ENCODE measurements at regions not wholly inside any gene's neighbourhood (a gene's known extent, or its start where the extent isn't known, plus 50 kb on each side); places are given as distances from the start of the nearest gene placed in this dataset.
A peak's percentile ranks its signal among the peaks of the same experiment; 100 is the strongest.
"Not testable (repeated sequence)": the region's sequence is repeated elsewhere in the genome, so short reads cannot be mapped to it uniquely, and the experiment has no call there.

DNA sequence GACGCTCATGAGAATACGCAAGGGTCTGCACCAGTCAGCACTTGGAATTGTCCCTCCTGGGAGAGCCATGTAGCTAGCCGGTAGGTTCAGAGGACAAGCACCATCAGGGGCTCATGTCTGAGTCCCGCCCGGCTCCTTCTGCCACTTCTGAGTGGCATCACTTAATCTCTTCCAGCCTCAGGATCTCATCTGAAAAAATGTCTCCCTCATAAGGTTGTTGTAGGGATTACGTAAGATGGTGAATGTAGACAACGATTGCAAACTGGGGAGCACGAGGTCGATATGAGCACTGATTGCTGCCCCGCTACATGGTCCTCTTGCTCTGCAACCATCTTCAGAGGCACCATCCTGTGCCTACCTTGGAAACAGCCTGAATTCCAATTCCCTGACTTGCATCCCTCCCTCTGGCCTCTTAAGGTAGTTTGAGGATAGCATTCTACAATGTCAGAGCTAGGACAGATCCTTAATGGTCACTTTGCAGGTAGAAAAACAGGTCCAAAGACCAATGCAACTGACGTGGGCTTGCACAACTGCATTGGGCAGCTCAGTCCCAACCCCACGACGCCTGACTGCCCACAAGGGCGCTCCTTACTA, 115.8 kb upstream of the TMEM45B start:
- DNase-seq (ENCODE audit: low spot score), result no peak

GRCh38 chr11:129700701-129701100, 114.9 kb upstream of the TMEM45B start:
- no peak for DNase-seq (ENCODE audit: low spot score)

GRCh38 chr11:129701706-129702105, 113.9 kb upstream of the TMEM45B start:
- DNase-seq (ENCODE audit: low spot score), result no peak

DNA sequence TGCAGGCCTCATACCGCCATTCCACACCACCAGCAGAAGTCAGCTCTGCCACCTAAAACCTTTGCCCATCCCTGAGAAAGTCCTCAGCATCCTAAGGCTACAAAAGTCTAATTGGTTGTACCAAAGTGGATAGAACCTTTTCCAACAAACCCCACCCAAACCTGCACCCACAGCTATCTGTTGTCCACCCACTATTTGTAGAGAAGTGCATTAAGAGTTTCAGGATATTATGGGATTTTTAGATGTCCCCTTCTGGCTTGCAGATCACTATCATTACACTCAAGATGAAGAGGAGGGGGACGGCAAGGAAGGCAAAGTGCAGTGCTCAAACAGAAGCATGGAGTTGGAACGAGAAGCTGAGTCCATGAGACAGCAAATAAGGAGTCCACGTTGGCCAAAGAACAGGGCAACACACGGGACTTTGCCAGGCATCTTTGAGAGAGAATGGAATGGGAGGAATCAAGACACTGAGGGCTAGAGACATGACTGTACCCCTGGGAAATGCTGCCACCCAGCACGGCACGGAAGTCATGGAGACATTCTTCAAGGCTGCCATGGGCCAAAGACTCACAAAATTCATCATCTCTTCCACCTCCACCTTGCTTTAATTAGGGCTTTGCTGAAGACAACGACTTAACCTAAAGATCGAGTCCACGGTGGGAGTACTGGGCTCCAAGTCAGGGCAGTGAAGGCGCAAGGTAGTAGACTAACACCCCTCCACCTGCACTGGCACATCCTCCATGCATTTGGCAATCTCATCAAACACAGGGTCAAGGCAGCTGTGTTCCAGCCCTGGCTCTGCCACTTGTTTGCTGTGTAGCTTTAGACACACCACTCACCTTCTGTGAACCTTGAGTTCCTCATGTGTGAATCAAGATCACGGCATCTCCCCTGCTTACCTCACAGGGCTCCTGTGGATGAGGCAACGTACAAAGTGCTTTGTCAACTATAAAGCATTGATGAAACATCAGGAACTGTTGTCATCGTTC, 112.9 kb upstream of the TMEM45B start:
- DNase-seq (ENCODE audit: low spot score), result no peak

DNA sequence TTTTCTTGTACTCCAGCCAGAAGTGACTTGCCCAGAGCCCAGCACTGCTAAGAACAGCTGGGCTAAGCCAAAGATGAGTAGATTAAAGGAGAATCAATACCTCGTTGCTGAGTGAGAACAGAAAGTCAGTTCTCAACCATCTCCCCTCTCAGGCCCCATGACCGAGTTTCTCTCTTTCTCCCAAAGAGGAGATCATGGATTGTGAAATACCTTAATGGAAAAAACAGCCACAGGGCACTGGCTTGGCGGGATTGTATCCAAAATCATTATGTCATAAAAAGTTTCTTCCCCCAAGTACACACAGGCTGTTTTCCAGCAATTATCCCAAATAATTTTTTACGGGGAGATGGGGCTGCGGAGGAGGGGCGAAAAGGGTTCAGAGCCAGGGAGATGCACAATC, 111.8 kb upstream of the TMEM45B start:
- DNase-seq (ENCODE audit: low spot score), result no peak

DNA sequence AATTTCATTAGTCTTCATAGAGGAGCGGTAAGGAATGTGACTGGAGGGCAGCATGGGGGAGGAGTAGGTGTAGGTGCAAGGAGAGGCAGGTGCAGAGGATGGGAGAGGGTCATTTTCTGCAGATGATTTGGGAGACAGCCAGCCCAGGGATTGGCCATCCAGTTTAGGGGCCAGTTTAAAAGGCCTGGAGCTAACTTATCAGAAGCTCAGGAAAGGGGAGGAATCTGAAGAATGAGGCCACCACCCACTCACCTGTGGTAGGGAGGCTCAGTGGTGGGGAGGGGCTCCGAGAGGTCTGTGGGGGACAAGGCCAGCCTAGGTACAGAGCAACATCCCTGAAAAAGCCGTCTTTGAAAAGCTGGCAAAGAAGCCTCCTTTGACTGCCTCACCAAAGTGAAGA, 110.8 kb upstream of the TMEM45B start:
- no peak for DNase-seq (ENCODE audit: low spot score)

DNA sequence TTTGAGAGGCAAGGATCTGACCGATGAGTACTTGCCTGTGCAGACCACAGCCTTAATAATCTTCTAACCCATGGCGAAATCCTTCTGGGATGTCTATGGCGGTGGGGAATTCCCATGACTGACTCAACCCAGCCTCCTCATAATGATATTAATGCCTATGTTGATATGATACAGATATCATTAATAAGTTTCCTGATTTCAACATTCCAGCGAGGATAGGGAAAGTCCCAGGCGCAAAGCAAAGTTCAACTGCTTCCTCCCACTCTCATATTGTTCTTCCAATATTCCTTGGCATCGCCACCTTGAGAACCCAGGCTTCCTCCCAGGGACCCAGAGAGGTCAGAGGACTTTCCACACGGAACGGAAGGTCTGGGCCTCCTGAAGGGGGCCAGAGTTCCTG, 110.3 kb upstream of the TMEM45B start:
- no peak for DNase-seq (ENCODE audit: low spot score)

DNA sequence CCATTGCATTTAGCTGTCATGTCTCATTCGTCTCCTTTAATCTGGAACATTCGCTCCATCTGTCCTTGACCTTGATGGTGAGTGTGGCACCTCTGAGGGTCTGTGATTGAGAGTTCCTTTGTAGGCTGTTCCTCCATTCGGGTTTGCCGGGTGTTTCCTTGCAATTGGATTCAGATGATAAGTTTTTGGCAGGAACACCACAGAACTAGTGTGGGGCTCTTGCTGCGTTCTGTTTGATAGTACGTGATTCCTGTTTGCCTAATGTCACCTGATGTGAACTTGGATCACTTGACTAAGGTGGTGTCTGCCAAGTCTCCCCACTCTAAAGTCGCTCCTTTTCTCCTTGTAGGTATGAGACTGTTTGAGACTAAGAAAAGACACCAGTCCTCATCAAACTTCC, 109.7 kb upstream of the TMEM45B start:
- DNase-seq (ENCODE audit: low spot score), result no peak

GRCh38 chr11:129709801-129710398, 105.7 kb upstream of the TMEM45B start:
- no peak for DNase-seq (ENCODE audit: low spot score)

DNA sequence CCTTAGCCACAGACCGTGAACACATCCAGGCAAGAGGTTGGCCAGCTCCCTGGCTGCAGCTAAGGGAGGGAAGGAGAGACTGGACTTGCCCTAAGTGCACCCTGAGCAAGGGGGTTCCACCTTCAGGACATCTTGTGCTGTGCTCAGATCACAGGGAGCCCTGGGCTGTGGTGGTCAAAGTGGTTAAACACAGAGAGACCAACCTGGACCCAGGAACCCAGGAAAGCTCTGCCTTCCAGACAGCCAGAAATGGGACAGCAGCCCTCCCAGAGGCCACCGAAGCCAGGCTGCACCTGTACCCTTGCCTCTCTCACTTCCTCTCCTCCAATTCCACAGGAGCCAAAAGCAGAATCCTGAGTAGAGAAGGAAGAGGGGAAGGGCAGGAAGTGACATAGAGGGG, 105.2 kb upstream of the TMEM45B start:
- no peak for DNase-seq (ENCODE audit: low spot score)

DNA sequence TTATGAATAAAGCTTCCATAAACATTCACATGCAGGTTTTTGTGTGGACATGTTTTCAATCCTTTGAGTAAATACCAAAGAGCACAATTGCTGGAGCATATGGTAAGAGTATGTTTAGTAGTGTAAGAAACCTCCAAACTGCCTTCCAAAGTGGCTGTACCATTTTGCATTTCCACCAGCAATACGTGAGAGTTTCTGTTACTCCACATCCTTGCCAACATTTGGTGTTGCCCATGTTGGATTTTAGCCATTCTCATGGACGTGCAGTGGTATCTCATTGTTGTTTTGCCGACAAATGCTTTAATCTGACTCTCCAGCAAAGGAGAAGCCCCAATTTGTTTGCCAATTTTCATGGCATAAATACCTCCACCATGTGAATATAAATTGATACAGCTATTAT, 103.9 kb upstream of the TMEM45B start:
- DNase-seq (ENCODE audit: low spot score), result no peak

- not testable (repeated sequence) for DNase-seq (ENCODE audit: low spot score)
Measured at GRCh38 chr11:129712486-129713240, 103.0 kb upstream of the TMEM45B start.

- no peak for DNase-seq (ENCODE audit: low spot score)
Measured at GRCh38 chr11:129719037-129719436, 96.6 kb upstream of the TMEM45B start.

- no peak for DNase-seq (ENCODE audit: low spot score)
Measured at GRCh38 chr11:129720156-129720555, 95.5 kb upstream of the TMEM45B start.

DNA sequence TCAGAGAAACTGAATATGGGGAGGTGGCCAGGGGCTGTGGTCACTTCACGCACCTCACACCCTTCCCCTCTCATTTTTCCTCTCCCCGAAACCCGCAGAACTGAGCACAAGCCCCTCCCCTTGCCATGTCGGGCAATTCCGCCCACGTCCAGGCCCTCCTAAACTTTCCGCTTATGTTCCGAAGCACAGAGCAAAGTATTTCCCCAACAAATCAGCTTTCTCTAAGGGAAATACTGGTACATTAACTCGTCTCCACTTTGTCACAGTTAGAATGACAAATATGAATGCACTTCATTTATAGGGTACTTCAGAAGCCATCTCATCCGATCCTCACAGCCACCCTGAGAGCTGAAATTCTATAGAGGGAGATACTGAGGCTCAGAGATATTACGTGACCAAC, 94.7 kb upstream of the TMEM45B start:
- no peak for DNase-seq (ENCODE audit: low spot score)

GRCh38 chr11:129721685-129722084, 94.0 kb upstream of the TMEM45B start:
- no peak for DNase-seq (ENCODE audit: low spot score)

DNA sequence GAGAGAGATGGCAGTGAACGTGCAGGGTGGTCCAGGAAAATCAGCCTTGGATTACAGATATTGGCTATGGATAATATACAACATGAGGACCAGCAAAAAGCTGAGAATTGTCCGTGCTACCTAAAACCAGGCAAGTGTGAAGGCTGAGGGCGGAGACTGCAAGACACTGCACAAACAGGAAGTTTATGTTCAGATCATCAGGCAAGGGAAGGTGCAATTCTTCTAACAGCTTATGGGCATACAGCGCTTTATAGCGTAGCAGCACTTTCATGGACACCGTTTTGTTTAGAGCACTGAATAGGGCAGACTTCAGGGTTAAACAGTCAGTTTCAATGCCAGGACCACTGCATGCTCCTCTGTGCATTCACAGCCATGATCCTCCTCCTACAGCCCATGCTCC, 93.1 kb upstream of the TMEM45B start:
- no peak for DNase-seq (ENCODE audit: low spot score)

- no peak for DNase-seq (ENCODE audit: low spot score)
Measured at GRCh38 chr11:129723146-129723760, 92.4 kb upstream of the TMEM45B start.

DNA sequence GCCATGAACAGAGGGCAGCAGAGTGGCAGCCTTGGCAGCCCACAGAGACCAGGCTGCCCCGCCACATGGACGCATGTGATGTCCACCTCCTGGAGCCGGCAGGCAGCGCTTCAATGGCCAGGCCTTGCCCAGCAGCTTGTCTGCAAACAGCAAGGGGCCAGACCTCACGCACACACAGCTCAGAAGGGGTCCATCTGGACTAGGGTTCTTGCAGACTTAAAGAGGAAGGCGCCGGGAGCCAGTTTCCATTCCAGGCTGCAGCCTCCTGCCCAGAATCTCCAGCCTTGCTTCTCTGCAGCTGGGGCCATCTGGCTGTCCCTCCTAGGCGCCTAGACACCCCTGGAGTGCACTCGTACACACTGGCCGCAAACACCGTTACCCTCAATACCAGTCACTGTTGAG, 91.9 kb upstream of the TMEM45B start:
- DNase-seq (ENCODE audit: low spot score), result no peak

GRCh38 chr11:129724866-129725265, 90.8 kb upstream of the TMEM45B start:
- DNase-seq (ENCODE audit: low spot score), result no peak

GRCh38 chr11:129726179-129726578, 89.5 kb upstream of the TMEM45B start:
- DNase-seq (ENCODE audit: low spot score), result no peak

- peak; percentile 30 for DNase-seq (ENCODE audit: low spot score)
Measured at GRCh38 chr11:129728581-129728980, 87.1 kb upstream of the TMEM45B start.
